ENCODE measurements at regions not wholly inside any gene's neighbourhood (a gene's known extent, or its start where the extent isn't known, plus 50 kb on each side); places are given as distances from the start of the nearest gene placed in this dataset.

GRCh38 chr10:65413001-65413400, 1512.8 kb upstream of the LRRTM3 start:
- intact Hi-C loops (cut with micrococcal nuclease), result no loop called here
- BruUV-seq (replicated peaks), result no TSS peak
- Mint-ChIP-seq H3K36me3 (ENCODE audit: insufficient read depth, unreplicated experiment) (no peaks in the 10 kb centered on the region), H3K4me3 (ENCODE audit: unreplicated experiment) (no peak overlapping the region), H3K9me3 (ENCODE audit: unreplicated experiment) (no peaks in the 10 kb centered on the region), H3K4me1 (ENCODE audit: insufficient read depth, unreplicated experiment) (peaks cover 3% of the 10 kb centered on the region), H3K27ac (ENCODE audit: low read depth, unreplicated experiment) (no peak overlapping the region), H3K27me3 (ENCODE audit: insufficient read depth, unreplicated experiment) (no peaks in the 10 kb centered on the region)
- no peak for TF ChIP-seq CTCF (IDR thresholded peaks at IDR 0.05; ENCODE audit: unreplicated experiment)
- POLR2A ChIA-PET, result no interaction called here
- CTCF ChIA-PET, result no interaction called here
- no peak for DNase-seq (ENCODE audit: unreplicated experiment)

- Mint-ChIP-seq H3K36me3 (ENCODE audit: insufficient read depth, unreplicated experiment) (no peaks in the 10 kb centered on the region), H3K9me3 (ENCODE audit: unreplicated experiment) (no peaks in the 10 kb centered on the region), H3K27me3 (ENCODE audit: insufficient read depth, unreplicated experiment) (no peaks in the 10 kb centered on the region), H3K27ac (ENCODE audit: low read depth, unreplicated experiment) (no peak overlapping the region), H3K4me1 (ENCODE audit: insufficient read depth, unreplicated experiment) (peaks cover 13% of the 10 kb centered on the region), H3K4me3 (ENCODE audit: unreplicated experiment) (no peak overlapping the region)
- TF ChIP-seq CTCF (IDR thresholded peaks at IDR 0.05; ENCODE audit: unreplicated experiment), result no peak
- ChIA-PET CTCF (no interaction called here), POLR2A (interaction anchor here (1.2 kb wide), 1 partner anchor 13 kb away, joined by 3 read pairs; no protein-coding TSS in a partner anchor)
- intact Hi-C loops (cut with micrococcal nuclease), result no loop called here
- no peak for DNase-seq (ENCODE audit: unreplicated experiment)
- BruUV-seq (replicated peaks), result no TSS peak
Observed at GRCh38 chr10:65415318-65415717, 1510.5 kb upstream of the LRRTM3 start.

- intact Hi-C loops (cut with micrococcal nuclease), result no loop called here
- no peak for DNase-seq (ENCODE audit: unreplicated experiment)
- peak overlapping the region; percentile 47 for H3K27ac Mint-ChIP-seq (ENCODE audit: low read depth, unreplicated experiment)
- no peak overlapping the region for H3K4me3 Mint-ChIP-seq (ENCODE audit: unreplicated experiment)
- no peaks in the 10 kb centered on the region for H3K27me3 Mint-ChIP-seq (ENCODE audit: insufficient read depth, unreplicated experiment)
- BruUV-seq (replicated peaks), result no TSS peak
- no peaks in the 10 kb centered on the region for H3K36me3 Mint-ChIP-seq (ENCODE audit: insufficient read depth, unreplicated experiment)
- no peak for TF ChIP-seq CTCF (IDR thresholded peaks at IDR 0.05; ENCODE audit: unreplicated experiment)
- no peaks in the 10 kb centered on the region for H3K9me3 Mint-ChIP-seq (ENCODE audit: unreplicated experiment)
- peaks cover 15% of the 10 kb centered on the region for H3K4me1 Mint-ChIP-seq (ENCODE audit: insufficient read depth, unreplicated experiment)
- ChIA-PET CTCF (interaction anchor here (1.3 kb wide), 1 partner anchor 16 kb away, joined by 3 read pairs; no protein-coding TSS in a partner anchor), POLR2A (interaction anchor here (1.2 kb wide), 1 partner anchor 14 kb away, joined by 3 read pairs; no protein-coding TSS in a partner anchor)
Observed at GRCh38 chr10:65416094-65416493, 1509.7 kb upstream of the LRRTM3 start.

GRCh38 chr10:65419629-65420028, 1506.2 kb upstream of the LRRTM3 start:
- H3K27me3 Mint-ChIP-seq (ENCODE audit: insufficient read depth, unreplicated experiment), result no peaks in the 10 kb centered on the region
- H3K4me1 Mint-ChIP-seq (ENCODE audit: insufficient read depth, unreplicated experiment), result peaks cover 15% of the 10 kb centered on the region
- peak overlapping the region; percentile 90 for H3K27ac Mint-ChIP-seq (ENCODE audit: low read depth, unreplicated experiment)
- DNase-seq (ENCODE audit: unreplicated experiment), result no peak
- ChIA-PET CTCF (no interaction called here), POLR2A (interaction anchor here (0.5 to 1.8 kb wide), 3 partner anchors 13 to 745 kb away, joined by 3 to 4 read pairs (median 4); no protein-coding TSS in a partner anchor)
- H3K9me3 Mint-ChIP-seq (ENCODE audit: unreplicated experiment), result no peaks in the 10 kb centered on the region
- no TSS peak for BruUV-seq (replicated peaks)
- intact Hi-C loops (cut with micrococcal nuclease), result no loop called here
- no peak for TF ChIP-seq CTCF (IDR thresholded peaks at IDR 0.05; ENCODE audit: unreplicated experiment)
- no peaks in the 10 kb centered on the region for H3K36me3 Mint-ChIP-seq (ENCODE audit: insufficient read depth, unreplicated experiment)
- H3K4me3 Mint-ChIP-seq (ENCODE audit: unreplicated experiment), result no peak overlapping the region

Measured in MCF 10A (cell line).